Astrocyte of the hippocampus (primary cell): ENCODE measurements at regions not wholly inside any gene's neighbourhood (a gene's known extent, or its start where the extent isn't known, plus 50 kb on each side); places are given as distances from the start of the nearest gene placed in this dataset.

Source experiments
- DNase-seq: peaks from one replicate; pipeline ENCODE4 v3.0.0; 2011; ENCODE audit warnings: low read depth, low spot score

DNA sequence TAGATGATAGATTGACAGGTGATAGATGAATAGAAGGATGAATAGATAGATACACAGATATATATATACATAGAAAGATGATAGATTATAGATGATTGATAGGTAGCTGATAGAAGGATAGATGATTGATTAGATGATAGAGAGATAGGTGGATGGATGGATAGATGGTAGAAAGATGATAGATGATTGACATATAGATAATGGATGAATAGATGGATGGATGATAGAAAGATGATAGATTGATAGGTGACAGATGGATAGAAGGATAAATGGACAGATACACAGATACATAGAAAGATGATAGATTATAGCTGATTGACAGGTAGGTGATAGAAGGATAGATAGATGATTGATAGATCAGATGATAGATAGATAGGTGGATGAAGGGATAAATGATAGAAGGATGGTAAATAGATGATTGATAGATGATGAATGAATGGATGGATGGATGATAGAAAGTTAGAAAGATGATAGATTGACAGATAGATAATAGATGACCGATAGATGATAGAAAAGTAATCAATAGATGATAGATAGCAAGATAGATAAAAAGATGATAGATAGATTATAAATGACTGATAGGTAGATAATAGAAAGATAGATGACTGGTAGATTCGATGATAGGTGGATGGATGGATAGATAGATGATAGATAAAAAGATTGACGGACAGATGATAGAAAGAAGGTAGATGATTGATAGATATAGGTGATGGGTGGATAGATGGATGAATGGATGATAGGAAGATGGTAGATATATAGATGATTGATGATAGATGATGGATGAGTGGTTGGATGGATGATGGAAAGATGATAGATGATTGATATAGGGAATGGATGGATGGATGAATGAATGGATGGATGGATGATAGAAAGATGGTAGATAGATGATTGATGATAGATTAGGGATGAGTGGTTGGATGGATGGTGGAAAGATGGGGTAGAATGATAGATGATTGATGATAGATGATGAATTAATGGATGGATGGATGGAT, 80.4 kb downstream of the MICALL2 start:
- DNase-seq = no peak

DNA sequence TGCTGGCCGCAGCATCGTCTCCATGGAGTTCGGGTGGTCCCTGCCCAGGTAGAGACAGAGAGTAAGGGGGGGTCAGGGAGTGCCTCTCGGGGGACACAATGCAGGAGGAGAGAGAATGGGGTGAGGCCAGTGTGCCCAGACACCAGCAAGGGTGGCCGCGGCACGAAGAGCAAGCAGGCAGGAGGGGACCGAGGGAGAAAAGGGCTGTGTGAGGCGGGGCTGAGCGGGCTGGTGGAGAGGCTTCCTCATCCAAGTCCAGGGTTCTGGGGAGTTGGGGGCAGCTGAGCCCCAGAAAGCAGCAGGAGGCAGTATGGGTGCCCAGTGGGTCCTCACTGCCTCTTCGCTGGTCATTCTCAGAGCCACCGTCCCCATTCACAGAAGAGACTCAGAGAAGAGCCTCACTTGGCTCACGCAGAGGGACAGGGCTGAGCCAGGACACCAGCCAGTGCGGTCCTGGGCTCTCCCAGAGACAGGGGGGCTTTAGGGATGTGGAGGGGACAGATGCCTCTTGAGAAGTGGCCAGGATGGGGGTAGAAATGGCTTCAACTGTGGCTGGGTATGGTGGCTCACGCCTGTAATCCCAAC, 78.9 kb downstream of the MICALL2 start:
- no peak for DNase-seq

DNA sequence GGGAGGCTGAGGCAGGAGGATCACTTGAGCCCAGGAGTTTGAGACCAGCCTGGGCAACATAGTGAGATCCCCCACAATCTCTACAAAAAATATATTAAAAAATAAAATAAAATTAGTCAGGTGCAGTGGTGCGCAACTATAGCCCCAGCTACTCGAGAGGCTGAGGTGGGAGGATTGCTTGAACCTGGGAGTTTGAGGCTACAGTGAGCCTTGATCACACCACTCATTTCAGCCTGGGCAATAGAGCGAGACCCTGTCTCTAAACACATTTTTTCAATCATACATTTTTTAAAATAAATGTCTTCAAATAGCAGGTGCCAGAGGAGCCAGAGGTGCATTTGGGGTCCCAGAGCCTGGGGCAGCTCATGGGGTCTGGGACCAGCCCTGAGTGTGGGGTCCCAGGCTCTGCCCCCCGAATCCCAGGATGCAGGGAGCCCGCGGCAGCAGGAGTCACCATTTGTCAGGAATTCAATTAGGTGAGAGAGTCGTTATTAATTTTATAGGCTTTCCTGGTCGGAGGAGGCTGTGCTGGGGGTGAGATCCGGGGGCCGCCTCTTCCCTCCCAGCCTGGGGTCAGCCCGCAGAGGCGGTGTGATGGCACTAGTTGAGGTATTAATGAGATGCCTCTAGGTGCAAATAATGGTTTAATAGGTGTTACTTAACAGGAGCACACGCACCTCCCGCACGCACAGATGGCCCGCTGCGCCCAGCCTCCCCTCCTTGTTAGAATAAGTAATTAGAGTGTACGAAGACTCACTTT, 78.3 kb downstream of the MICALL2 start:
- no peak for DNase-seq

DNA sequence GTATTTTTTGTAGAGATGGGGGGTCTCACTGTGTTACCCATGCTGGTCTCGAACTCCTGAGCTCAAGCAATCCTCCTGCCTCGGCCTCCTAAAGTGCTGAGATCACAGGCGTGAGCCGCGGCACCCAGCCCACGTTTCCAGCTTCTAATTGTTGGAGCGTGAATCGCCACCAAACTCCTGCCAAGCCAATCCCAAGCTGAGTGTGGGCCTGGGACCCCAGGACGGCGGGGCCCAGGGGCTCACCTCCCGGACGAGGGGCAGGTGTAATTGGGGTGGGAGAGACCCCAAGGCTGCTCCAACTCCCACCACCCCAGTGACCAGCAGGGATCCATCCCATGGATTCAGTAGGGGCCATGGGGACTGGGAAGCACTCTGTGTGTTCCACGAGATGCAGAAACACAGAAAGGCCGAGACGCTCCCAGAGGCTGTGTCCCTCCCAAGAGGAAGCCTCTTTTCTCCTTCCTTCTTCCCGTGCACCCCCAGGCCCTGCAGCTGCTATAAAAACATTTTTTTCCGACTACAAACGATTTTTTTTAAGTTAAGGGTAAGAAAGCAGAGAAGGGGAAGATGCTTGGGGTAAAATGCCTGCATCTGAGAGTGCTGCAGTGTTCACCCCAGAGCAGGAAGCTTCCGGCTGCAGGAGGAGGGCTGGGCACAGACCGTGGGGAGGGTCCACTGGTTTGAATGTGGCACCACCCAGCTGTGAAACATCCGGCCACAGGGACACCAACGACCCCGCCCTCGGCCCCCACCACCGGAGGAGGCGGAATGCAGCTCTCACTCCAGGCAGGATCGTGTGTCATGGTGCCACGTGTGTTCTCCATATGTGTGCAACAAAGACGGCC, 76.5 kb downstream of the MICALL2 start:
- no peak for DNase-seq

DNA sequence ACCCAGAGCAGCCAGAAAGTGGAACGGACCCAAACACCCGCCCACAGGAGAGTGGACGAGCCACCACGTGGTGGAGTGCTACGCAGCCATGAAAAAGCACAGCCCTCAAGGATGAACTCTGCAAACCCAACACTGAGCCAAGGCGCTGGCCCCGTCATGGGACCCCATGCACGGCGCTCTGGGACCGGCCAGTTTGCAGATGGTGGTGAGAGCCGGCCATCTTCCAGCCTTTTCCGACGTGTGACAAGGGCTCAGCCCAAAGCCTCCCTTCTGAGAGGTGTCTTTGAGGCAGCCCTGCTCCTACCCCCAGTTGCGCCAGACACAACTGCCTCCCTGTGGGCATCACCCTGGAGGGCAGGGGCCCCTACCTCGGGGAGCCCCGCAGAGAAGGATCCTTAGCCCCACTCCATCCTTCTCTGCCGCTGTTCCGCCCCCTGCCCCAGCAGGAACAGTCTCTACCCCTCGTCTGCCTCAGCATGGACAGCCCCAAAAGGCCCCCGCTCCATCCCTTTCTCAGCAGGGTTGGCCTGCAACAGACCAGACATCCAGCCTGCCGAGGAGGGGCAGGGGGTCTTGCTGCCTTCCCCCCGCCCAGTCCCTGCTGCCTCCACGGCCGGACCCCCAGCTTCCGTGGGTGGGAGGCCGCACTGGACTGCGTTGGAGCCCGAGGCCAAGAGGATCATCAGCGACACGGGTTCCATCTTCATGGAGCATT, 75.7 kb downstream of the MICALL2 start:
- DNase-seq = no peak

DNA sequence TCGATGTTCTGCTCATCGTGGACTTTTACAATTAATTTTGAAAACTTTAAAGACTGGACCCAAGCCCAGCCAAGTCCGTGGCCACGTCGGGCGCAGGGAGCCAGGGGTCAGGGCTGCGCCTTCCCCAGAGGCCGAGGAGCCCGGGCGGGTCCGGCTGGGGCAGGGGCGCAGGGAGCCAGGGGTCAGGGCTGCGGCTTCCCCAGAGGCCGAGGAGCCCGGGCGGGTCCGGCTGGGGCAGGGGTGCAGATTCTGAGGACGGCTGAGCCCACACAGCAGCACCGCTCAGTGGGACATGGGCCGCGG, 75.2 kb downstream of the MICALL2 start:
- DNase-seq = no peak
